GM23338 (cell line): ENCODE measurements at regions not wholly inside any gene's neighbourhood (a gene's known extent, or its start where the extent isn't known, plus 50 kb on each side); places are given as distances from the start of the nearest gene placed in this dataset.

ENCODE experiments used
- ATAC-seq: fragments of 200-7000 bp; cut with Tn5 transposase; 3 replicates; pipeline ENCODE4 v1.9.1; 2020
- DNase-seq: peaks from one replicate; pipeline ENCODE4 v3.0.0-alpha.2; 2015; ENCODE audit warnings: low spot score
- H2AFZ ChIP-seq: fragments of 200-600 bp; sonication (generic); 2 replicates; pipeline ENCODE4 v1.8.0; 2016; ENCODE audit warnings: antibody characterized with exemption, mild to moderate bottlenecking, moderate library complexity
- H3F3A ChIP-seq: fragments of 200-600 bp; sonication (generic); replicated peaks from 2 replicates; pipeline ENCODE4 v1.8.0; 2017; ENCODE audit warnings: antibody characterized with exemption, mixed run types, low read depth
- H3K27ac ChIP-seq: fragments of 200-600 bp; sonication (generic); 2 replicates; pipeline ENCODE4 v1.6.1; 2016; ENCODE audit warnings: low read depth
- H3K27me3 ChIP-seq: fragments of 200-600 bp; sonication (generic); 2 replicates; pipeline ENCODE4 v1.8.0; 2016; ENCODE audit warnings: mild to moderate bottlenecking, mixed run types, moderate library complexity; ENCODE audit not compliant: insufficient read depth
- H3K36me3 ChIP-seq: fragments of 200-600 bp; sonication (generic); 2 replicates; pipeline ENCODE4 v1.8.0; 2016; ENCODE audit warnings: mild to moderate bottlenecking; ENCODE audit not compliant: insufficient read depth
- H3K4me1 ChIP-seq: fragments of 200-600 bp; sonication (generic); 2 replicates; pipeline ENCODE4 v1.8.0; 2016; ENCODE audit warnings: mild to moderate bottlenecking, moderate library complexity; ENCODE audit not compliant: insufficient read depth
- H3K4me2 ChIP-seq: fragments of 200-600 bp; sonication (generic); 2 replicates; pipeline ENCODE4 v1.7.1; 2017; ENCODE audit warnings: mixed run types
- H3K4me3 ChIP-seq: fragments of 200-600 bp; sonication (generic); 2 replicates; pipeline ENCODE4 v1.6.1; 2016; ENCODE audit warnings: mixed run types
- H3K79me2 ChIP-seq: fragments of 200-600 bp; sonication (generic); replicated peaks from 2 replicates; pipeline ENCODE4 v1.8.0; 2017; ENCODE audit warnings: mild to moderate bottlenecking; ENCODE audit not compliant: insufficient read depth
- H3K9me2 ChIP-seq: fragments of 200-600 bp; sonication (generic); 2 replicates; pipeline ENCODE4 v1.8.0; 2017; ENCODE audit not compliant: insufficient read depth
- H4K20me1 ChIP-seq: fragments of 200-600 bp; sonication (generic); replicated peaks from 2 replicates; pipeline ENCODE4 v1.8.0; 2017; ENCODE audit warnings: mild to moderate bottlenecking; ENCODE audit not compliant: insufficient read depth
- H3K27ac Mint-ChIP-seq: 2 replicates; pipeline ENCODE4 v1.8.0; 2020; ENCODE audit warnings: inconsistent platforms, mild to moderate bottlenecking, moderate library complexity, mixed read lengths
- H3K27me3 Mint-ChIP-seq: 3 replicates; pipeline ENCODE4 v1.8.0; 2022; ENCODE audit warnings: low read depth, mild to moderate bottlenecking, moderate library complexity, mixed read lengths, inconsistent platforms; ENCODE audit not compliant: insufficient read depth, poor library complexity
- H3K36me3 Mint-ChIP-seq: 3 replicates; pipeline ENCODE4 v1.8.0; 2021; ENCODE audit warnings: low read depth, mild to moderate bottlenecking, inconsistent platforms, moderate library complexity, mixed read lengths
- H3K4me1 Mint-ChIP-seq: 3 replicates; pipeline ENCODE4 v1.8.0; 2020; ENCODE audit warnings: mild to moderate bottlenecking, inconsistent platforms, mixed read lengths
- H3K4me3 Mint-ChIP-seq: 3 replicates; pipeline ENCODE4 v1.8.0; 2021; ENCODE audit warnings: moderate library complexity, mild to moderate bottlenecking, inconsistent platforms, mixed read lengths
- H3K9me3 Mint-ChIP-seq: 3 replicates; pipeline ENCODE4 v1.8.0; 2020; ENCODE audit warnings: moderate library complexity, mild to moderate bottlenecking, inconsistent platforms, mixed read lengths
- CREB1 ChIP-seq: fragments of 250-450 bp; sonication (Bioruptor Pico); IDR thresholded peaks from 2 replicates; pipeline ENCODE4 v1.5.0; 2020; ENCODE audit warnings: low read depth, mild to moderate bottlenecking, moderate library complexity
- CTCF ChIP-seq, 2 experiments: fragments of 200-600 bp in 1 of 2; sonication (generic) in 1 of 2; conservative IDR thresholded peaks; 2 replicates each; pipeline versions ENCODE4 v1.5.1 to v1.6.1; 2016 to 2017; ENCODE audit warnings: antibody characterized with exemption in 2 of 2, low read depth in 2 of 2, mild to moderate bottlenecking in 2 of 2, moderate library complexity in 1 of 2
- ETS1 ChIP-seq: IDR thresholded peaks from 2 replicates; pipeline ENCODE4 v1.6.1; 2016; ENCODE audit warnings: antibody characterized with exemption
- EZH2 ChIP-seq: fragments of 200-600 bp; sonication (generic); IDR thresholded peaks from one replicate; pipeline ENCODE4 v1.8.0; 2017; ENCODE audit warnings: antibody characterized with exemption, mild to moderate bottlenecking, low read depth; ENCODE audit not compliant: unreplicated experiment
- EZH2phosphoT487 ChIP-seq: fragments of 200-600 bp; sonication (generic); IDR thresholded peaks from one replicate; pipeline ENCODE4 v1.8.1; 2018; ENCODE audit warnings: antibody characterized with exemption; ENCODE audit not compliant: unreplicated experiment
- JUNB ChIP-seq: IDR thresholded peaks from one replicate; pipeline ENCODE4 v1.6.1; 2016; ENCODE audit warnings: antibody characterized with exemption; ENCODE audit not compliant: unreplicated experiment
- NANOG ChIP-seq: IDR thresholded peaks from 2 replicates; pipeline ENCODE4 v1.6.1; 2016; ENCODE audit warnings: antibody characterized with exemption, borderline replicate concordance
- POLR2AphosphoS5 ChIP-seq: IDR thresholded peaks from 2 replicates; pipeline ENCODE4 v1.6.1; 2016; ENCODE audit warnings: antibody characterized with exemption, low read depth
- REST ChIP-seq: IDR thresholded peaks from one replicate; pipeline ENCODE4 v1.6.1; 2018; ENCODE audit warnings: antibody characterized with exemption; ENCODE audit not compliant: unreplicated experiment
- STAT1 ChIP-seq: IDR thresholded peaks from one replicate; pipeline ENCODE4 v1.6.1; 2016; ENCODE audit warnings: antibody characterized with exemption; ENCODE audit not compliant: unreplicated experiment
- ZNF114 ChIP-seq: fragments of 250-450 bp; sonication (Bioruptor Pico); IDR thresholded peaks from 2 replicates; pipeline ENCODE4 v1.5.0; 2020; ENCODE audit warnings: mild to moderate bottlenecking, moderate library complexity
- ZNF331 ChIP-seq: fragments of 250-450 bp; sonication (Bioruptor Pico); IDR thresholded peaks from 2 replicates; pipeline ENCODE4 v1.5.0; 2020; ENCODE audit warnings: low read depth, mild to moderate bottlenecking, moderate library complexity
- ZNF462 ChIP-seq: fragments of 250-450 bp; sonication (Bioruptor Pico); IDR thresholded peaks from 2 replicates; pipeline ENCODE4 v1.5.0; 2020; ENCODE audit warnings: mild to moderate bottlenecking, moderate library complexity

- no peaks in the 10 kb centered on the region for H3K27me3 Mint-ChIP-seq
- H3F3A ChIP-seq: no peaks in the 10 kb centered on the region
- TF ChIP-seq CREB1 (CRISPR knock-in tag) (no peak), NANOG (no peak), ZNF114 (CRISPR knock-in tag) (no peak), STAT1 (no peak), EZH2phosphoT487 (no peak), ZNF331 (CRISPR knock-in tag) (no peak), REST (no peak), JUNB (no peak), POLR2AphosphoS5 (no peak), ZNF462 (no peak), CTCF (conservative IDR thresholded peaks at IDR 0.05; ENCODE audit: low read depth in 2 of 2) (no peak), EZH2 (no peak), ETS1 (no peak)
- no peaks in the 10 kb centered on the region for H4K20me1 ChIP-seq
- no peak overlapping the region for H3K4me3 ChIP-seq
- no peak for ATAC-seq
- H3K4me1 Mint-ChIP-seq: no peaks in the 10 kb centered on the region
- H3K4me2 ChIP-seq: no peak overlapping the region
- no peaks in the 10 kb centered on the region for H3K36me3 ChIP-seq
- H3K27ac Mint-ChIP-seq: no peak overlapping the region
- DNase-seq: no peak
- H3K36me3 Mint-ChIP-seq: no peaks in the 10 kb centered on the region
- H3K27me3 ChIP-seq: no peaks in the 10 kb centered on the region
- H3K4me1 ChIP-seq: no peaks in the 10 kb centered on the region
- peaks cover 69% of the 10 kb centered on the region for H3K9me3 Mint-ChIP-seq
- no peaks in the 10 kb centered on the region for H3K79me2 ChIP-seq
- H3K9me2 ChIP-seq: no peaks in the 10 kb centered on the region
- H3K4me3 Mint-ChIP-seq: no peak overlapping the region
- no peak overlapping the region for H3K27ac ChIP-seq
- no peak overlapping the region for H2AFZ ChIP-seq
Measured at GRCh38 chr16:76796978-76797377, 394.0 kb upstream of the MON1B start.
